HG03139 (cell line): ENCODE measurements at regions not wholly inside any gene's neighbourhood (a gene's known extent, or its start where the extent isn't known, plus 50 kb on each side); places are given as distances from the start of the nearest gene placed in this dataset.
"Not testable (repeated sequence)": the region's sequence is repeated elsewhere in the genome, so short reads cannot be mapped to it uniquely, and the experiment has no call there.

Source experiments
- ATAC-seq: cut with Tn5 transposase; IDR thresholded peaks from one replicate; pipeline ENCODE4 v1.9.1; 2021; ENCODE audit not compliant: unreplicated experiment

DNA sequence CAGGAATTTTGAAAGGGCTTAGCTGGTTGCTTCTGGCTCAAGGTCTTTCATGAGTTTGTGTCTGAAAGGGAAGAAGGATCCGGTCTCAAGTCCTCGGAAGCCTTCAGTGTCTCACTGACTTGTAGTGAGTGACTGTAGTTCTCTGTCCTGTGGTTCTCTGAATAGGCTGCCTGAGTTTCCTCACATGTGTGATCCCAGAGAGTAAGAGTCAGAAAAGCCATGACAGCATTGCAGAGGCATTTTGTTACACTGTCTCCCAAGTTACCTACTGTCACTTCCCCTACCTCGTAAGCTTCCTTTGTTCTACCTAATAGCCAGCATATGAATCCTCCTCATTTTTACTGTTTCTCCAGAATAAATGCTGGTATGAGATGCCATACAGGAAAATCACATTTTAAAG, 709.1 kb upstream of the CHAC2 start:
- no peak for ATAC-seq

DNA sequence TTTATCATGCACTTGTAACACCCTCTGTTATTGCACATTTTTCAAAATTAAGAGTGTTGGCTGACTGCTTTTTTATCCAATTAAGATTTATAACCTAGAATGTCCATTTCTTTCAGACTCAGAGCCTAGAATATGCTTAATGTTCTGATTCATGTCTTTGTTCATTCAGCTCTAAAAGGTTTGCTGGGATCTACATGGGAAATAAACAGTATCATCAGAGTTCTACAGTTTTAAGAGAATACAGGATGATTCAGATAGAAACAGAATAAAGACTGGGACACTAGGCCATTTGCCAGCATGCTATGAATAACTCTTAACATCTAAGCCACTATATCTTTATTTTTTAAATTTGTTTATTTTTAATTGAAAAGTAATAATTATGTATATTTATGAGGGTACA, 713.7 kb upstream of the CHAC2 start:
- ATAC-seq, result no peak

DNA sequence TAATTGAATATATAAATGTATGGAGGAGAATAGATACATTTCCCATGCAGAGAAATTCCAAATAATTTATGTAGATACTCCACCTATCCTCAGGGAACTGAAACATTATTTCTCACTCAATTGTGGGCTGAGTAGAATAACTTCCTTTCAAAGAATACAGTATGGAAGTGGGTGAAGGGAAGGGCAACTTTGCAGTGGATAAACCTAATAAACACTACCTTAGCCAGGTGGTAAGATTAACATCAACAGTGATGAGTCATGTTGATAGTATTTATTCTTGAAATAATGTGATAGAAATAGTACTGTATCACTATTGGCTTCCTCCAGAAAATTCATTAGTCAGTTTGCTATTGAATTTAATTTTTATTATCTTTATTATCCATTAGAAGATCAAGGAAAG, 716.4 kb upstream of the CHAC2 start:
- ATAC-seq, result no peak

DNA sequence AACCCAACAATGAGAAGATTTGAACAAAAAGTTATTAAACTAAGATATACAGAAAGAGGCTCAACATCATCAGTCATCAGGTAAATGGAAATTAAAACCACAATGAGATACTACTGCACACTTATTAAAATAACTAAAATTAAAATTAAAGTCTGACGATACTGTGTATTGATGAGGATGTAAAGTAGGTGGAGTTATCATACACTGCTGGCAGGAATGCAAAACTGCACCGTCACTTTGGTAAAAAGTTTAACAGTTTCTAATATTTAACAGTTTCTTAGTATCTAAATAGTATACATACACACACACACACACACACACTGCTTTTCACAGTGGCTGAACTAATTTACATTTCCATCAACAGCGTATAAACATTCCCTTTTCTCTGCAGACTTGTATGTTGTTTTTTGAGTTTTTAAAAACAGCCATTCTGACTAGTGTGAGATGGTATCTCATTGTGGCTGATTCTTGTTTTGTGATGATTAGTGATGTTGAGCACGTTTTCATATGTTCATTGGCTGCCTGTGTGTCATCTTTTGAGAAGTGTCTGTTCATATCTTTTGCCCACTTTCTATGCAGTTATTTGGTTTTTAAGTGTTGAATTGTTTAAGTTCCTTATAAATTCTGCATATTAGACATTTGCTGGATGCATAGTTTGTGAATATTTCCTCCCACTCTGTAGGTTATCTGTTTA, 726.9 kb upstream of the CHAC2 start:
- ATAC-seq, result no peak

DNA sequence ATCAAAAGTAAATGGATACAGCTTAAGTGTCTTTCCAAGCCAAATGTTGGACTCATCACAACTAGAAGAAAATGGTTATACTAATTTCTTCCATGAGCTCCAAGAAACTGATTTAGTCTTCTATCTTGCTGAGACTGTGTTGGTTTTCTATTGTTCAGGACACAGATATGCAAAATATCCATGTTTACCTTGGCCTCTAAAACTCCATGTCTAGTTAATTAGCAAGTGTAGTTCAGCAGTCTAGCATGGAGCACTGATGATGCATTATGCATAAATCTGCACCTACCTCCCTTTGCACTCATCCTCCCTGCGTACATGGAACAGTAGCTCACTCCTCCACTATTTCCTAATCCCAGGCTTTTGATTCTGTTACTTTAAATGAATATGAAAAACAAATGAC, 731.4 kb upstream of the CHAC2 start:
- ATAC-seq, result no peak

DNA sequence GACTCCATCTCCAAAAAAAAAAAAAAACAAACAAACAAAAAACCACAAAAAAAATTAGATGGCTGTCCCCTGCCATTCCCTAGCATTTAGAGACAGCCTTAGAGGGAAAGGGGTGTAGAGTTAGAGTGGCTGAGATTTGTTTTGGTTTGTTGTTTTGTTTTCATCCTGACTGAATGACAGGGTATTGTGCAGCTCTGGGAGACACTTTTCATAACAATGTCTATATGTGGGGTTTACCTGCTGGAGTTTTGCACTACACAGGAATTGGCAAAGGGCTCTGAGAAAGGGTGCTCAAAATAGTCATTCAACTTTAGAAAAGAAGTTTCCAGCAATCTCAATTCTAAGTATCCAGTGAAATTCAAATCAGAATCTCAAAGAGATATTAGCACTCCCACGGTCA, 732.5 kb upstream of the CHAC2 start:
- ATAC-seq, result no peak

DNA sequence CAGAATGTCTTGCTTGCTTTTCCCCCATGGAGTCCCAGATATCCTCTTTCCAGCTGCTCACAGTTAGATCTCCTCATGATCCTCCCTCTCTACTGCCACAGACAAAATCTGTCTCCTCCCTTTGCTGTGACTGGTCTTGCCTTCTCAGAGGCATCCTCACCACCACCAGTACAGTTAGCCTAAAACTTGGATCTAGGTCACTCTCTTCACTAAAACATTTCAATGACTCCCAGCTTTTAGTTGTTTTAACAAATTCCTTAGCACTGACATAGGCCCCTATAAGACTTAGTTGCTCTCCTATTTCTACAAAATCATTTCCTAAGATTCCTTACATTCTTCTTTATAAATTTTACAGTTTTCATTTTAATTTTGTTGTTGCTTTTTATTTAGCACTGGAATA, 734.2 kb upstream of the CHAC2 start:
- no peak for ATAC-seq

DNA sequence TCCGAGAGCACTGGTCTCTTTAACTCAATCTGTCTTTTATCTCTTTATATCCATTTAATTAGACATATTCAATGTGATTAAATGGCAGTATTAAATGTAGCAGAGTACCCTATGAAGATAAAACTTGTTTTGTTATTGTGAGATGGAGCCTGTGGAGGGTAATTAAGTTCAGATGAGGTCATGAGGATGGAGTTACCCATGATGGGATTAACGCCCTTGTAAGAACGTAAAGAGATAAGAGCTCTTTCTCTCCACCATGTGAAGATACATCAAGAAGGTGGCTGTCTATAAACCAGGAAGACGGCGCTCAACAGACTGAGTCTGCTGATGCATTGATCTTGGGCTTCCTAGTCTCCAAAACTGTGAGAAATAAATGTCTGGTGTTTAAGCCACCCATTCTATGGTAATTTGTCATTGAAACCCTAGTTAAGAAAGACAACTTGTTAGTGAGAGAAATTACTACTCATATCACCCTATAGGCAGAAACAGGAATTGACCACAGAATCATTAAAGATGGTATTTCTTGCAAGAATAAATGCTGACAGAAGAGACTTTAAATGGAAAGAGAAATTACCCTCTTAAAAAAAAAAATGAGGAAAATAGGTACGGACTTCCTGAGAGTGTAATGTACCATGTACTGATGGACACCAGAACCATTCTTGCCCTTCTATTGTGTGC, 738.7 kb upstream of the CHAC2 start:
- ATAC-seq, result no peak

DNA sequence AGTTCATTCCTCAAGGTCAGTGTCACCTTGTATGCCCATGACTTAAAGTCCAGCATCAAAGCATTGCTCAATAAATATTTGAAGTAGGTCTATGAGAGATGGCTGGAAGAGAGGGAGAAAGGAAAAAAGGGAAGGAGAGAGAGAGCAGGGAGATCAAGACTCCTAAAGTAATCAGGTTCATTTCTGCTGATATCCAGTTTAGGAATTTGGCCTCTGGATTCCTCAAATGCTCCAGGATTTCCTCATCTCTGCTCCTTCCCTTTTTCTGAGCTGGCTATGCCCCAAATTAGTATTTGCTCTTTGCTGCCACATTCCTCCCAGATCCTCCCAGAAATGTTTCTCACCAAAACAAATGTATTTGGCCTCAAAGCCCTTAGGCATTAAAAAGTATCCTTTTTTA, 739.4 kb upstream of the CHAC2 start:
- ATAC-seq, result no peak

DNA sequence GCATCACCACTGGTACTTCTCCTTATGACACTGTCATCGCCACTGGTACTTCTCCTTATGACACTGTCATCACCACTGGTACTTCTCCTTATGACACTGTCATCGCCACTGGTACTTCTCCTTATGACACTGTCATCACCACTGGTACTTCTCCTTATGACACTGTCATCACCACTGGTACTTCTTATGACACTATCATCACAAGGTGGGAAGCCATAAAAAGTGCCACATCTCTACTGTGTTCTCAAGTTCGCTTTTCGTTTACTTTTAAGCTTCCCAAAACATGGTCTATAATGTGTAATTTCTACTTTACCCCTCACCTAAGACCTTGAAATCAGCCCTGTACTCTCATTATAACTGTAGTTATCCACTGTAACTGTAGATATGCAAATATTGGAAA, 745.4 kb upstream of the CHAC2 start:
- not testable (repeated sequence) for ATAC-seq

DNA sequence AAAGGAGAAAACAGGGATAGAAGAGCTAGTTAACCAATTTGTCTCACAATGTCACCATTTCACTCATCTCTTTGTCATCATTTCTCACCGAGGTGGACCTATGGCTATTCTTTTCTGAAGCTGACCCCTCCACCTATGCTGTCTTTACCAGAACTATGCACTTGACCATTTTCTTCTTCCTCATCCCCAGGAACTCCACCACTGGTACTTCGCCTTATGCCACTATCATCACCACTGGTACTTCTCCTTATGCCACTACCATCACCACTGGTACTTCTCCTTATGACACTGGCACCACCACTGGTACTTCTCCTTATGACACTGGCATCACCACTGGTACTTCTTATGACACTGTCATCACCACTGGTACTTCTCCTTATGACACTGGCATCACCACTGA, 745.8 kb upstream of the CHAC2 start:
- ATAC-seq, result no peak

DNA sequence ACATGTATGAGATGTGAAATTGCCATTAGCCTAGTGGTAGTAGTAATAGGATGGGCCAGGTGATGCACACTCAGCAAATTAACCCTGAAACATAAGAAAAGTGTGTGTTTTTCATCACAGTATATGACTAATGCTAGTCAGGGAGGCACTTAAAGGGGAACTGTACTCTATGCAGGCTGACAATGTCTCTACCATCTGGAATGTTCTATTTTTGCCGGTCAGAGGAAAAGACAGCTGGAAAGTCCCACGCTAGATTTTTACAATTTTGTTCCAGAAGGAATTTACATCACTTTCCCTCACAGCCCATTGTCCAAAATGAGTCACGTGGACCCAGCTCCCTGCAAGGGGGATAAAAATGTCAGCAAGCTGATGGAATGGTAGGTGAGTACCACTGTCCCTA, 746.3 kb upstream of the CHAC2 start:
- no peak for ATAC-seq

DNA sequence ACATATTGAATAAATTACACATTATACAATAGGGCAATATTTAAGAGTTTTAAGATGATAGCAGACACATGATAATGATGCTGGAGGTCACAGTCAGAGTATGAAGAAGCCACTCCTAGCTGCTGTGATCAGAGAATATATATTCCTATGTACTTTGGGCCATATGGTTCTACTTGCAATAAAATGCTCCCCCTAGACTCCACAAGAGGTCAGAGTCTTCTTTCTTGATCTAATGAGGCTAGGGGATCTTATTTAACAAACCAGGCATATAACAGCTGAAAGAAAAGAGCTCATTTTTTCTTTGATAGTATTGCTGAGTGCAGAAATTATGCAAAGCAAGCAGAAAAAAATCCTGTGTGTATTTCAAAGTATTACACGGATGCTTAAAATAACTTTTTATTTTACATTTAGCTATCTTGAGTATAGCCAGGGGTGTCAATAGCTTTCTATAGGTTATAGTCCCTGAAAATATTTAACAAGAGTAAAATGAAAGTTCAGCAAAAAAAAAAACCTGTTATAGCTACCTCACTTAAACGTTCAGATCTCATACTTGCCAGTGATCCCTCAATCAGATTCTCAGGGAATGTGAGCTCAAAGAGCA, 748.7 kb upstream of the CHAC2 start:
- ATAC-seq, result no peak

DNA sequence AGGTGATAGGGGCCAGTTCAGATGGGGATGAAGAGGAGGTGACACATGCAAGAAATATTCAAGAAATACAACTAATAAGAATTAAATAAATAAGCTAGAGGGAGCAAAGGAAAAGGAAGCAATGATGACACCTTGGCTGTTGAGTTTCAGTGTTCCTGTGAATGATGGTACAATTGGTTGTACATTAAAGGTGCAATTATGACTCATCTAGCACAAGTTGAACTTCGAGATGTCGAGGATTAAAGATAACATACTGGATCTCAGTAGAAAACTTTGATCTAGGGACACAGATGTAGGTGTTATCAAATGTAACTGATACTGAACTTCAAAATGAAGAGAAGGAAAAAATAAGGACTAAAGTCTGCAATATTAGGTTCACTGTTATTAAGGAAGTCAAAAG, 760.6 kb upstream of the CHAC2 start:
- ATAC-seq, result no peak

DNA sequence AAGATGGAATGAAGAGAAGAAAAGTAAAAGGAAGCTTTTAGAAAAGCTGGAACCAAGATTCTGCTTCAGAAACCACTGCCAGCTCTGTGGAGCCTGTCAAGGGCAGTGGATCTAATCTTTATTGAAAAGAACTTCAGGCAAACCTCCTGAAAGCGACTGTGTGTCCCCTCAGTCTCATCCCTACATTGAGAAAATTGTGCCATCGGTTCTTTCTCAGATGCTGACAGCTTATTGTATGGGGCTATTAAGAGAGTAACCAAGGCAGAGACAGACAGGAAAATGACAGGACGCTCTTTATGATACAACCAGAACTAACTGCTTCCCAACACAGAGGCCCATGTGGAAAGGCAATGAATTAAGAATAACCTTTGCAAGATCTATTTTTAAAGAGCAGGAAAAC, 763.2 kb upstream of the CHAC2 start:
- ATAC-seq, result no peak

DNA sequence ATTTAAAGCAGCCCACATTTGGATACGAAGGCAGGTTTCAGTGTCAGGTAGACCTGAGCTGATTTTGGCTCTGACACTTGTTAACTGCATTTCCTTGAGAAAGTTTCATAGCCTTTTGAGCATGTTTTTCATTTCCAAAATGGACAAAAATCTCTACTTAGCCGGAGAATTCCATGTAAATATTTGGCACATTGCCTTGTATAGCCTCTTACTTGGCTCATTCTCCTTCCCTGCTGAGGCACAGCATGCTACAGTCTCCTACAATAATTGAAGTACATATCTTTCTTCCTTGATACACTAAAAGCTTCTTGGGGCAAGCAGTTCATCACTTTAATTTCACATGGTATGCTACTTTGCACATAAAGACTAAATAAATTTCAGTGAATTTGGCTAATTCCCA, 772.2 kb upstream of the CHAC2 start:
- no peak for ATAC-seq

DNA sequence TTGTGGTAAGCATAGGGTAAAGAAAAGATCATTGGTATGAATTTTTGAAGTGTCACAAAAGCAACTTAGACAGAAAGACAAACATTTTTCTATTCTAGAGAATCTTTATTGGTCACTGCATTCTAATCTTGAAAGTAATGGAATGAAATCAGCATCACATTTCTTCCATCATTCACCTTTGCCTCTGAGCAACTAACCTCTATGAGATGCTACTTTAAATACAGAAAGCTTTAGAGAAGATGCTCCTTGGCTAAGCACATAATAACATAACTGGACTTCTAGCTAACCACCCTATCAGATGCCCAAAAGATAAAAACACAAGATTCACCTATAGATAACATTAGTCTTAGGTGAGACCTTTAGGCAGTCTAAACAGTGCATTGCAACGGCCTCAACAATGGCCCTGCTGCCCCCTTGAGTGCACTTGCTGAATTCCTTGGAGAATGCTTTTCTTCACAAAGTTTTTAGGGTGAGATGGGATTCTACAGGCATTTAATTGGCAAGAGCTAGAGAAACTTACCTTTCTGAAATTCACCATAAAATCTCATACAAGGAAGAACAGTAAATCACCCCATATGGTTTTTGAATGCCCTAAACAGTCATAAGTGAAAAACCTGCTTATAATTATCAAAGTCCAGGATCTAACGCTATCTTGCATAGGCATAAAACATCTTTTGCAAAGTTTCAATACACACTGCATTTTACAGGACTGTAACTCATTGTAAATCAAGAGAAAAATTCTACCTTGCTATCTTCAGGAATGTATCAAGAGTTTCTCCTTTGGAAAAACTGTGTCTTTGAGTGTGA, 791.3 kb upstream of the CHAC2 start:
- ATAC-seq, result no peak

DNA sequence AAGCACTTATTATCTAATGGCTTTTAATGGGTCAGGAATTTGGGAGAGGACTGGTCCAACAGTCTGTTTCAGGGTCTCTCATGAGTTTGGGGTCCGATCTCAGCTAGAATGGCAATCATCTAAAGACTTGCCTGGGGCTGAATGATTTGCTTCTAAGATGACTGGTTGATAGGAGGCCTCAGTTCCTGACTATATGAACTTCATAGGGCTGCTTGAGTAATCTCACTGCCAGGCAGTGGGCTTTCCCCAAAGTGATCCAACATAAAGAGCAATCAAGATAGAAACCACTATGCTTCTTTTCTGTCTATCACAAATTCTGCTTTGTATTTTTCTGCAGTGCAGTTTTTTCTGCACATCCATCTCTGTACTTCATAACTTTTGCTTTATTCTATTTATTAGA, 793.5 kb upstream of the CHAC2 start:
- ATAC-seq, result no peak

DNA sequence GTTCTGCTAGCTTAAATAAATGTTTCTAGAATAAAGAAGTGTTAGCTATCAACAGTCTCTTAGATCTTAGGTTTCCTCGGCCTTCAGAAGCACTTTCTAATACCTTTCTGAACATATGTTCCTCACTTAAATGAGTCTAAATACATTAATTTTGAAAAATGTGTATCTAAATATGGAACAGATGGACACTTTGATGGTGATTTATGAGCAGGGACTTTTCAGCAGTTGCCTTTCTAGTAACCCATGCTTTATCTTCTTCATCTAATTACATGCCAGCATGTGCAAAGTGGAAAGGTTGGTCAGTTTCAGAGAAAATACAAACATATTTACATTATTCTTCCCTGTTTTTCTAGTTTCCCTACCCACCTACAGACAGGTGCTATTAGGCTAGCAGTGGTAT, 797.0 kb upstream of the CHAC2 start:
- ATAC-seq, result no peak

DNA sequence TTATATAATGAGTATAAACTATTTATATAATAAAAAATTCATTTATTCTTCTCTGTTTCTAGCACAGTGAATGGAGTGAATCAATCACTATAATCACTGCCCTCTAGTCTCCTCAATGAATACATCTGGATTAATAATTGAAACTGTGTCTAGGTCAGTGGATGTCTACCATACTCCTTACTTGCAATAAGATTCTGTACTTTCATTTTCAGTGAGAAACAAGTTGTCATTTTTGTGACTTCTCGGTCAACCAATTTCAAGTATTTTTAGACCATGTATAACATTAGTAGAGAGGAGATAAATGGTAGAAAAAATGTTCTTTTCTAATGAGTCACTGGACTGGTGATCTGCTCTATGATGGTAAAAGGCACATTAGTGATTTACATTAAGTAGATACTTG, 799.6 kb upstream of the CHAC2 start:
- ATAC-seq, result no peak

DNA sequence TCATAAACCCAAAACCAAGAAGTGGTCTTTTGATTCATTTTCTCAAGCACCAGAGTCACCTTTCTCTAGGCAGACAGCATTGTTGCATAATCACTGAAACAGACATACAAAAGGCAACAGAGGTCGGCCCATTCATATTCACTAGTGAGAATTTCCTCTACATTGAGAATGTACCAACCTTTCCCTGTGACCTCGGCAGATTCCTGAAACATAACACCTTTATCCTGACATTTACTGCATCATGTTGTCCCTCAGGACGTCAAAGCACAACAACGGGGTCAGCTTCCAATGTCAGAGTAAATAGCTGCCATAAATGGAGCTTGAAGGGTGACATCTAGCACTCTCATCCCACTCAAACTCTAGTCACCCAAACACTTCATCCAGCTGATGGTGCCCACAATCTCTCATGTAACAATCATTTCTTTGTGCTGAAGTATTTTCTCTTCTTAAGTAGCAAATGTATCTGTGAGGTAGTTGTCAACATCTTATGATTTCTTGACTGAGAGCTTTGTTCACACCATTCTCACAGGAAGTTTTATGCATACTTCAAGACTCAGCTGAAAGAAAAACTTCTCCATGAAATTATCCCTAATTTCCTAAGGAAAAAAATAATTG, 802.6 kb upstream of the CHAC2 start:
- no peak for ATAC-seq
